Left lung (tissue), 4 donors: ENCODE measurements at regions not wholly inside any gene's neighbourhood (a gene's known extent, or its start where the extent isn't known, plus 50 kb on each side); places are given as distances from the start of the nearest gene placed in this dataset.

ENCODE experiments used
- ATAC-seq: fragments of 200-7000 bp; cut with Tn5 transposase; one replicate; pipeline ENCODE4 v1.9.1; 2020; ENCODE audit warnings: moderate library complexity
- DNase-seq, 4 donors: peaks; one replicate each; pipeline ENCODE4 v3.0.0-alpha.2; 2013 to 2020
- H3K27ac ChIP-seq, 2 donors: fragments of 200-600 bp; sonication (generic) in 1 of 2; one replicate each; pipeline versions ENCODE4 v1.5.0 to v1.8.0; 2020 to 2021
- H3K27me3 ChIP-seq, 2 donors: fragments of 200-600 bp; sonication (generic) in 1 of 2; one replicate each; pipeline versions ENCODE4 v1.5.0 to v1.8.0; 2020 to 2021
- H3K36me3 ChIP-seq, 2 donors: fragments of 200-600 bp; sonication (generic) in 1 of 2; one replicate each; pipeline versions ENCODE4 v1.5.0 to v1.8.0; 2020 to 2021
- H3K4me1 ChIP-seq, 2 donors: fragments of 200-600 bp; one replicate each; pipeline ENCODE4 v1.8.0; 2021
- H3K4me3 ChIP-seq, 2 donors: fragments of 200-600 bp; sonication (generic) in 1 of 2; one replicate each; pipeline versions ENCODE4 v1.5.0 to v1.8.0; 2020 to 2021; ENCODE audit warnings: mild to moderate bottlenecking in 1 of 2
- H3K9me3 ChIP-seq, 2 donors: fragments of 200-600 bp; sonication (generic) in 1 of 2; one replicate each; pipeline versions ENCODE4 v1.5.0 to v1.8.0; 2020 to 2021
- intact Hi-C, 2 donors: fragments of 100-400 bp; cut with DNase I; formaldehyde crosslinking; loops; one replicate each; pipeline versions ENCODE4 v1.11.2 to v1.14.2; 2022
- TF ChIP-seq, protein P1 (sequence below), 2 donors: fragments of 200-600 bp; sonication (generic) in 1 of 2; IDR thresholded peaks; one replicate each; pipeline versions ENCODE4 v1.5.0 to v1.8.0; 2021; ENCODE audit warnings: antibody characterized with exemption in 2 of 2
- donor health status: DM: no; HTN: yes; CAD: no.
- donor health status: DM: no; HTN: no; CAD: no.

DNA sequence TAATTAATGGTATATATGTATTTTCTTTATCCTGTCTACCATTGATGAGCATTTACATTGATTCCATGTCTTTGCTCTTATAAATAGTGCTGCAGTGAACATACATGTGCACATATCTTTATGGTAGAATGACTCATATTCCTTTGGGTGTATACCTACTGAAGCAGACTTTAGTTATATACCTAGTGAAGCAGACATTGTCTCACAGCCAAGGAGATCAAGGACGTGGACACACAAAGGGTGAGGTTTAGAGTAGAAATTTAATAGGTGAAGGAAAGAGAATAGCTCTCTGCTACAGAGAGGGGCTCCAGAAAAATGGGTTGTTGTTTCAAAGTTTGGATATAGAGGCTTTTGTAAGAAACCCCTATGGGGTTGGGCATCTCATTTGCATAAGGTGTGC is 700.3 kb downstream of the CDH11 start:
- Histone ChIP-seq H3K27ac (no peak overlapping the region), H3K4me3 (no peak overlapping the region), H3K27me3 (no peaks in the 10 kb centered on the region), H3K4me1 (no peaks in the 10 kb centered on the region), H3K9me3 (no peaks in the 10 kb centered on the region), H3K36me3 (no peaks in the 10 kb centered on the region)
- intact Hi-C loops: no loop called here
- DNase-seq (no peak), ATAC-seq (no peak)
- TF ChIP-seq, protein P1, sequence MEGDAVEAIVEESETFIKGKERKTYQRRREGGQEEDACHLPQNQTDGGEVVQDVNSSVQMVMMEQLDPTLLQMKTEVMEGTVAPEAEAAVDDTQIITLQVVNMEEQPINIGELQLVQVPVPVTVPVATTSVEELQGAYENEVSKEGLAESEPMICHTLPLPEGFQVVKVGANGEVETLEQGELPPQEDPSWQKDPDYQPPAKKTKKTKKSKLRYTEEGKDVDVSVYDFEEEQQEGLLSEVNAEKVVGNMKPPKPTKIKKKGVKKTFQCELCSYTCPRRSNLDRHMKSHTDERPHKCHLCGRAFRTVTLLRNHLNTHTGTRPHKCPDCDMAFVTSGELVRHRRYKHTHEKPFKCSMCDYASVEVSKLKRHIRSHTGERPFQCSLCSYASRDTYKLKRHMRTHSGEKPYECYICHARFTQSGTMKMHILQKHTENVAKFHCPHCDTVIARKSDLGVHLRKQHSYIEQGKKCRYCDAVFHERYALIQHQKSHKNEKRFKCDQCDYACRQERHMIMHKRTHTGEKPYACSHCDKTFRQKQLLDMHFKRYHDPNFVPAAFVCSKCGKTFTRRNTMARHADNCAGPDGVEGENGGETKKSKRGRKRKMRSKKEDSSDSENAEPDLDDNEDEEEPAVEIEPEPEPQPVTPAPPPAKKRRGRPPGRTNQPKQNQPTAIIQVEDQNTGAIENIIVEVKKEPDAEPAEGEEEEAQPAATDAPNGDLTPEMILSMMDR (IDR thresholded peaks at IDR 0.05): no peak

- no peaks in the 10 kb centered on the region for H3K36me3 ChIP-seq
- intact Hi-C loops: no loop called here
- no peaks in the 10 kb centered on the region for H3K9me3 ChIP-seq
- H3K4me1 ChIP-seq: no peaks in the 10 kb centered on the region
- DNase-seq (no peak), ATAC-seq (no peak)
- H3K4me3 ChIP-seq: no peak overlapping the region
- H3K27ac ChIP-seq: no peak overlapping the region
- no peaks in the 10 kb centered on the region for H3K27me3 ChIP-seq
- TF ChIP-seq, protein P1 (IDR thresholded peaks at IDR 0.05): no peak
These were observed 702.0 kb downstream of the CDH11 start for GRCh38 chr16:64419832-64420231.

- intact Hi-C loops: no loop called here
- H3K27ac ChIP-seq: peak overlapping the region in 1 of 2 donors; percentile 10
These were observed 704.1 kb downstream of the CDH11 start for GRCh38 chr16:64417711-64418227.

GRCh38 chr16:64416216-64417005 is 705.5 kb downstream of the CDH11 start:
- Histone ChIP-seq H3K36me3 (no peaks in the 10 kb centered on the region), H3K27me3 (no peaks in the 10 kb centered on the region), H3K4me3 (peak overlapping the region in 1 of 2 donors; percentile 8), H3K27ac (peak overlapping the region; percentile 14 to 64), H3K4me1 (no peaks in the 10 kb centered on the region), H3K9me3 (no peaks in the 10 kb centered on the region)
- intact Hi-C loops: no loop called here
- TF ChIP-seq, protein P1 (IDR thresholded peaks at IDR 0.05): no peak
- ATAC-seq (peak; percentile 79), DNase-seq (peak in 2 of 4 donors; percentile 48 to 65)

More at GRCh38 chr16:64417711-64418227, 704.1 kb downstream of the CDH11 start:
- Histone ChIP-seq H3K4me1 (no peaks in the 10 kb centered on the region), H3K27me3 (no peaks in the 10 kb centered on the region), H3K9me3 (no peaks in the 10 kb centered on the region), H3K36me3 (no peaks in the 10 kb centered on the region), H3K4me3 (no peak overlapping the region)
- ATAC-seq: peak; percentile 37
- DNase-seq: no peak
- TF ChIP-seq, protein P1 (IDR thresholded peaks at IDR 0.05): no peak

DNA sequence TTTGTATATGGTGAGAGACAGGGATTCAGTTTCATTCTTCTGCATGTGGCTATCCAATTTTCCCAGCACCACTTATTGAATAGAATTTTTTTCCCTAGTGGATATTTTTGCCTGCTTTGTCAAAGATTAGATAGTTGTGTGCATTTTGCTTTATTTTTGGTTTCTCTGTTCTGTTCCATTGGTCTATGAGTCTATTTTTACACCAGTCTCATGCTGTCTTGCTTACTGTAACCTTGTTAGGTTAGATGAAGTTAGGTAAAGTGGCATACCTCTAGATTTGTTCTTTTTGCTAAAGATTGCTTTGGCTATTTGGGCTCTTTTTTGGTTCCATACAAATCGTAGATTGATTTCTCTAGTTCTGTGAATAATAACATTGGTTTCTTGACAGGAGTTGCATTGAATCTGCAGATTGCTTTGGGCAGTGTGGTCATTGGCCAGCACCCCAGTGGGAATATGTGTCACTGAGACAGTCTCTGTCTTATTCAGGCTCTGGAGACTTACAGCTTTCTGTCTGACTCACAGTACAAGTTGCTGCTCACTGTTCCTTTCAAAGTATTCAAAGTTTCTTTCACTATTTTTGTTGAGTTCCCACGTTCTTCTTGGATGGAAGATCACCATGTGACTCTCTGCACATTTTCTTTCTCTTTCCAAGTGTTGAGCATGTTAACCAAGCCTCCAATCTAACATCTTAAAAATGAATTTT is 709.1 kb downstream of the CDH11 start:
- TF ChIP-seq, protein P1 (IDR thresholded peaks at IDR 0.05): no peak
- intact Hi-C loops: no loop called here
- H3K27me3 ChIP-seq: no peaks in the 10 kb centered on the region
- no peaks in the 10 kb centered on the region for H3K4me1 ChIP-seq
- DNase-seq (no peak), ATAC-seq (no peak)
- H3K27ac ChIP-seq: no peak overlapping the region
- H3K36me3 ChIP-seq: no peaks in the 10 kb centered on the region
- H3K9me3 ChIP-seq: no peaks in the 10 kb centered on the region
- H3K4me3 ChIP-seq: no peak overlapping the region
